ENCODE measurements at regions not wholly inside any gene's neighbourhood (a gene's known extent, or its start where the extent isn't known, plus 50 kb on each side); places are given as distances from the start of the nearest gene placed in this dataset.
"Not testable (repeated sequence)": the region's sequence is repeated elsewhere in the genome, so short reads cannot be mapped to it uniquely, and the experiment has no call there.

- Histone ChIP-seq H3K4me3 (ENCODE audit: low read depth in 1 of 2, low read length in 1 of 2) (no peak overlapping the region), H3K4me1 (ENCODE audit: control insufficient read depth in 1 of 2, insufficient read depth in 1 of 2, low read depth in 1 of 2, low read length in 1 of 2) (no peaks in the 10 kb centered on the region), H3K27ac (no peak overlapping the region), H3K9me3 (no peaks in the 10 kb centered on the region), H3K36me3 (no peaks in the 10 kb centered on the region), H3K27me3 (no peaks in the 10 kb centered on the region)
- no peak for TF ChIP-seq CTCF (IDR thresholded peaks at IDR 0.05)
Observed at GRCh38 chr14:57046175-57046574, 222.5 kb downstream of the EXOC5 start.

- H3K36me3 ChIP-seq; H3K9me3 ChIP-seq; H3K4me1 ChIP-seq (ENCODE audit: control insufficient read depth in 1 of 2, insufficient read depth in 1 of 2, low read depth in 1 of 2, low read length in 1 of 2); H3K27me3 ChIP-seq; H3K4me3 ChIP-seq (ENCODE audit: low read depth in 1 of 2, low read length in 1 of 2); H3K27ac ChIP-seq: not testable (repeated sequence)
Observed at GRCh38 chr14:57044101-57044973, 224.4 kb downstream of the EXOC5 start.

DNA sequence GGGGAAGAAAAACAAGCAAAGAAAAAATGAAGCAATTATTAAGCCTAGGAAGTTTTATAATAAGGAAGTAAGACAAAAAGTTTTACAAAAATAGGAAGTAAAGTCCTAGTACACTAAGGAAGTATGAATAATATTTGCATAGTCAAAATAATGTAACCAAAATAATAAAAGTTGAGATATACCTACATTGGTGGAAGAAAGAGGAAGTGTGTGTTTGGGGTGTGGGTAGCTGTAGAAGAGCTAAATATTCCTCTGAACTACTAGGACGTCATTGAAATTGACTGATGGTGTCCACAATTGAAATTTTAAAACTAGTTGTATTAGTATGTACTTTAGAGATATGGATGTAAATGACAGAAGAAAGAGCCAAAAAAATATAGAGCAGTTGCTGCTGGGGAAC lies 228.4 kb upstream of the OTX2 start:
- Histone ChIP-seq H3K36me3 (no peaks in the 10 kb centered on the region), H3K27ac (no peak overlapping the region), H3K9me3 (no peaks in the 10 kb centered on the region), H3K4me3 (ENCODE audit: low read depth in 1 of 2, low read length in 1 of 2) (no peak overlapping the region), H3K27me3 (no peaks in the 10 kb centered on the region), H3K4me1 (ENCODE audit: control insufficient read depth in 1 of 2, insufficient read depth in 1 of 2, low read depth in 1 of 2, low read length in 1 of 2) (no peaks in the 10 kb centered on the region)
- TF ChIP-seq CTCF (IDR thresholded peaks at IDR 0.05), result no peak

- no peak for TF ChIP-seq CTCF (IDR thresholded peaks at IDR 0.05)
- no peaks in the 10 kb centered on the region for H3K9me3 ChIP-seq
- H3K27ac ChIP-seq, result no peak overlapping the region
- no peaks in the 10 kb centered on the region for H3K4me1 ChIP-seq (ENCODE audit: control insufficient read depth in 1 of 2, insufficient read depth in 1 of 2, low read depth in 1 of 2, low read length in 1 of 2)
- H3K36me3 ChIP-seq, result no peaks in the 10 kb centered on the region
- H3K27me3 ChIP-seq, result no peaks in the 10 kb centered on the region
- no peak overlapping the region for H3K4me3 ChIP-seq (ENCODE audit: low read depth in 1 of 2, low read length in 1 of 2)
Observed at GRCh38 chr14:57031474-57031873, 221.2 kb upstream of the OTX2 start.

- Histone ChIP-seq H3K4me3 (ENCODE audit: low read depth in 1 of 2, low read length in 1 of 2) (no peak overlapping the region), H3K36me3 (no peaks in the 10 kb centered on the region), H3K27ac (no peak overlapping the region), H3K27me3 (no peaks in the 10 kb centered on the region), H3K4me1 (ENCODE audit: control insufficient read depth in 1 of 2, insufficient read depth in 1 of 2, low read depth in 1 of 2, low read length in 1 of 2) (no peaks in the 10 kb centered on the region), H3K9me3 (no peaks in the 10 kb centered on the region)
- no peak for TF ChIP-seq CTCF (IDR thresholded peaks at IDR 0.05)
Observed at GRCh38 chr14:57029620-57030253, 219.5 kb upstream of the OTX2 start.

GRCh38 chr14:57025456-57025855 lies 215.2 kb upstream of the OTX2 start:
- Histone ChIP-seq H3K4me3 (ENCODE audit: low read depth in 1 of 2, low read length in 1 of 2) (no peak overlapping the region), H3K27ac (no peak overlapping the region), H3K27me3 (no peaks in the 10 kb centered on the region), H3K4me1 (ENCODE audit: control insufficient read depth in 1 of 2, insufficient read depth in 1 of 2, low read depth in 1 of 2, low read length in 1 of 2) (no peaks in the 10 kb centered on the region), H3K36me3 (no peaks in the 10 kb centered on the region), H3K9me3 (no peaks in the 10 kb centered on the region)
- TF ChIP-seq CTCF (IDR thresholded peaks at IDR 0.05), result no peak

Data from neutrophil (primary cell).